C4-2B (cell line): ENCODE measurements at regions not wholly inside any gene's neighbourhood (a gene's known extent, or its start where the extent isn't known, plus 50 kb on each side); places are given as distances from the start of the nearest gene placed in this dataset.

Experiments
- ZFX ChIP-seq: fragments of 450-650 bp; IDR thresholded peaks from 2 replicates; pipeline ENCODE4 v1.6.1; 2017
- TF ChIP-seq, protein P1 (sequence below): fragments of 450-650 bp; conservative IDR thresholded peaks from 2 replicates; pipeline ENCODE4 v1.5.1; 2017; ENCODE audit warnings: mild to moderate bottlenecking

GRCh38 chr21:21624674-21625073, 626.5 kb downstream of the NCAM2 start:
- TF ChIP-seq, protein P1, sequence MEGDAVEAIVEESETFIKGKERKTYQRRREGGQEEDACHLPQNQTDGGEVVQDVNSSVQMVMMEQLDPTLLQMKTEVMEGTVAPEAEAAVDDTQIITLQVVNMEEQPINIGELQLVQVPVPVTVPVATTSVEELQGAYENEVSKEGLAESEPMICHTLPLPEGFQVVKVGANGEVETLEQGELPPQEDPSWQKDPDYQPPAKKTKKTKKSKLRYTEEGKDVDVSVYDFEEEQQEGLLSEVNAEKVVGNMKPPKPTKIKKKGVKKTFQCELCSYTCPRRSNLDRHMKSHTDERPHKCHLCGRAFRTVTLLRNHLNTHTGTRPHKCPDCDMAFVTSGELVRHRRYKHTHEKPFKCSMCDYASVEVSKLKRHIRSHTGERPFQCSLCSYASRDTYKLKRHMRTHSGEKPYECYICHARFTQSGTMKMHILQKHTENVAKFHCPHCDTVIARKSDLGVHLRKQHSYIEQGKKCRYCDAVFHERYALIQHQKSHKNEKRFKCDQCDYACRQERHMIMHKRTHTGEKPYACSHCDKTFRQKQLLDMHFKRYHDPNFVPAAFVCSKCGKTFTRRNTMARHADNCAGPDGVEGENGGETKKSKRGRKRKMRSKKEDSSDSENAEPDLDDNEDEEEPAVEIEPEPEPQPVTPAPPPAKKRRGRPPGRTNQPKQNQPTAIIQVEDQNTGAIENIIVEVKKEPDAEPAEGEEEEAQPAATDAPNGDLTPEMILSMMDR, result no peak
- TF ChIP-seq ZFX, result no peak
